GM19455 (cell line): ENCODE measurements at regions not wholly inside any gene's neighbourhood (a gene's known extent, or its start where the extent isn't known, plus 50 kb on each side); places are given as distances from the start of the nearest gene placed in this dataset.

Experiments
- ATAC-seq: cut with Tn5 transposase; IDR thresholded peaks from one replicate; pipeline ENCODE4 v1.9.1; 2021; ENCODE audit not compliant: unreplicated experiment

- no peak for ATAC-seq
Observed at GRCh38 chr3:176574786-176575185, 622.5 kb downstream of the TBL1XR1 start.

GRCh38 chr3:176571926-176572325 lies 625.4 kb downstream of the TBL1XR1 start:
- no peak for ATAC-seq

GRCh38 chr3:176570992-176571391 lies 626.3 kb downstream of the TBL1XR1 start:
- ATAC-seq: no peak

GRCh38 chr3:176568189-176568588 lies 629.1 kb downstream of the TBL1XR1 start:
- no peak for ATAC-seq

- ATAC-seq: no peak
Observed at GRCh38 chr3:176566757-176567156, 630.5 kb downstream of the TBL1XR1 start.

GRCh38 chr3:176562331-176562730 lies 635.0 kb downstream of the TBL1XR1 start:
- ATAC-seq: no peak

- no peak for ATAC-seq
Observed at GRCh38 chr3:176561826-176562225, 635.5 kb downstream of the TBL1XR1 start.

- no peak for ATAC-seq
Observed at GRCh38 chr3:176554791-176555654, 642.3 kb downstream of the TBL1XR1 start.

GRCh38 chr3:176554264-176554663 lies 643.0 kb downstream of the TBL1XR1 start:
- ATAC-seq: no peak

- ATAC-seq: no peak
Observed at GRCh38 chr3:176526942-176527341, 670.3 kb downstream of the TBL1XR1 start.

- ATAC-seq: no peak
Observed at GRCh38 chr3:176526225-176526624, 671.1 kb downstream of the TBL1XR1 start.

- ATAC-seq: no peak
Observed at GRCh38 chr3:176523114-176523513, 674.2 kb downstream of the TBL1XR1 start.

GRCh38 chr3:176522436-176522835 lies 674.8 kb downstream of the TBL1XR1 start:
- ATAC-seq: no peak

- ATAC-seq: no peak
Observed at GRCh38 chr3:176521531-176522175, 675.6 kb downstream of the TBL1XR1 start.

- ATAC-seq: no peak
Observed at GRCh38 chr3:176514297-176514696, 683.0 kb downstream of the TBL1XR1 start.

GRCh38 chr3:176513604-176514003 lies 683.7 kb downstream of the TBL1XR1 start:
- ATAC-seq: no peak

GRCh38 chr3:176512037-176512436 lies 685.2 kb downstream of the TBL1XR1 start:
- no peak for ATAC-seq

- ATAC-seq: no peak
Observed at GRCh38 chr3:176510097-176510496, 687.2 kb downstream of the TBL1XR1 start.

GRCh38 chr3:176505878-176506621 lies 691.2 kb downstream of the TBL1XR1 start:
- ATAC-seq: no peak

- no peak for ATAC-seq
Observed at GRCh38 chr3:176491084-176491483, 706.2 kb downstream of the TBL1XR1 start.

- ATAC-seq: no peak
Observed at GRCh38 chr3:176490357-176490756, 706.9 kb downstream of the TBL1XR1 start.

- ATAC-seq: no peak
Observed at GRCh38 chr3:176479248-176479647, 718.0 kb downstream of the TBL1XR1 start.
